ENCODE measurements at regions not wholly inside any gene's neighbourhood (a gene's known extent, or its start where the extent isn't known, plus 50 kb on each side); places are given as distances from the start of the nearest gene placed in this dataset.

DNA sequence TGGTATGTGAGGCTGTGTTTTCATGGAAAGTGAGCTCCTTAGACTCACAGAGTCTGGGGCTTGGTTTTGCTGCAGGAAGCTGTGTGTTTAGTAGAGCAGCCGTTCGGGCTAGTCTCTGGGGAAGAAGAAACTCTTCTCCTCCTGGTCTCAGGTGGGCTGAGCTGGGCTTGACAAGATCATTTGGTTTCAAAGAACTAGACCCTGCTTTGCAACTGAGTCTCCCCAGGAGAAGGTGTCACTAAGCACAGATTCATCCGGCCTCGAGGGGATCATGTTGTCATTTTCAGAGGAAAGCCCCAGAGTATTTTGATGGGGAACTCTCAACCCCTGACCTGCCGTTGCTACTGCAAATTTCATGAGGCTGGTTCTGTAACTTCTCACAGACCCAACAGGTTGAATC lies 188.5 kb downstream of the FAM43A start:
- WGBS = 84% methylated on average over 5 of the region's 5 CpGs
- H3K18ac ChIP-seq (ENCODE audit: low read depth in 1 of 2, low read length in 2 of 2) = no peak overlapping the region
- H2BK12ac ChIP-seq (ENCODE audit: low read length in 2 of 2) = no peak overlapping the region
- no peaks in the 10 kb centered on the region for H3K9me3 ChIP-seq (ENCODE audit: control insufficient read depth, low read length)
- no peak overlapping the region for H3K23ac ChIP-seq (ENCODE audit: low read length in 2 of 2)
- H4K8ac ChIP-seq (ENCODE audit: low read length) = no peak overlapping the region
- H2AFZ ChIP-seq (ENCODE audit: low read depth, low read length) = no peak overlapping the region
- H4K91ac ChIP-seq (ENCODE audit: low read length) = no peak overlapping the region
- H3K4me1 ChIP-seq (ENCODE audit: control insufficient read depth, insufficient read depth, low read depth, low read length) = peaks cover 11% of the 10 kb centered on the region
- H2BK15ac ChIP-seq (ENCODE audit: low read depth, poor library complexity, severe bottlenecking) = no peak overlapping the region
- no peak for DNase-seq
- H3K4me2 ChIP-seq (ENCODE audit: low read length, poor library complexity, severe bottlenecking) = no peak overlapping the region
- no peak overlapping the region for H2AK5ac ChIP-seq (ENCODE audit: low read length, severe bottlenecking)
- H3K9ac ChIP-seq (ENCODE audit: low read length) = no peak overlapping the region
- H3K4ac ChIP-seq (ENCODE audit: low read depth in 1 of 2, low read length in 2 of 2) = no peak overlapping the region
- no peak overlapping the region for H2BK5ac ChIP-seq (ENCODE audit: low read depth, low read length, poor library complexity, severe bottlenecking)
- H3K27me3 ChIP-seq (ENCODE audit: control insufficient read depth in 1 of 2, insufficient read depth in 1 of 2, low read length in 2 of 2) = peaks cover 0 to 24% of the 10 kb centered on the region in 2 experiments
- H3K27ac ChIP-seq (ENCODE audit: low read length, poor library complexity, severe bottlenecking) = no peak overlapping the region
- H3K4me3 ChIP-seq (ENCODE audit: insufficient read depth in 1 of 2, low read depth in 1 of 2, low read length in 2 of 2) = no peak overlapping the region
- H3K79me1 ChIP-seq (replicated peaks; ENCODE audit: low read length, poor library complexity, severe bottlenecking) = no peaks in the 10 kb centered on the region
- H3K36me3 ChIP-seq (ENCODE audit: control insufficient read depth in 1 of 2, insufficient read depth in 2 of 2, low read depth in 1 of 2, low read length in 2 of 2) = no peaks in the 10 kb centered on the region
- H2BK120ac ChIP-seq (ENCODE audit: low read depth, low read length) = no peak overlapping the region
- H3K14ac ChIP-seq (ENCODE audit: low read length in 2 of 2) = no peak overlapping the region

DNA sequence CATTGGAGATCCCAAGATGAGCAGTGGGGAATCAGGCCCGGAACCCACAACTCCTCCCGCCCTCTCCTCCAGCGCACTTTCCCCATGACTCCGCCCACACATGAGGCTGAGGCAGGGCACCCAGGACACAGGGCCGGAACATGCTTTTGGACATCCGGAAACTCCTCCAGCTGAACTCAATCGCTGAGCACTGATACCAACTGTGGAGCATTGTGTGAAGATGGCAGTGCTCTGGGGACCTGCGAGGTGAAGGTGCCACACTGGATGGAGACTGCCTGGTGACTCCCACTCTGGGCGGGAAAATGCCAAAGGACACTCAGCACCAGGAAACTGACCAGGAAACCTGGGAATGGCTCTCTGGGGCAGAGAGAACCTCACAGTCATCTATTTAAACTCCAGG lies 189.1 kb downstream of the FAM43A start:
- Histone ChIP-seq H4K91ac (ENCODE audit: low read length) (no peak overlapping the region), H3K9ac (ENCODE audit: low read length) (no peak overlapping the region), H3K4me3 (ENCODE audit: insufficient read depth in 1 of 2, low read depth in 1 of 2, low read length in 2 of 2) (no peak overlapping the region), H2BK12ac (ENCODE audit: low read length in 2 of 2) (no peak overlapping the region), H3K27ac (ENCODE audit: low read length, poor library complexity, severe bottlenecking) (no peak overlapping the region), H3K36me3 (ENCODE audit: control insufficient read depth in 1 of 2, insufficient read depth in 2 of 2, low read depth in 1 of 2, low read length in 2 of 2) (no peaks in the 10 kb centered on the region), H3K23ac (ENCODE audit: low read length in 2 of 2) (no peak overlapping the region), H3K27me3 (ENCODE audit: control insufficient read depth in 1 of 2, insufficient read depth in 1 of 2, low read length in 2 of 2) (peaks cover 0 to 24% of the 10 kb centered on the region in 2 experiments), H2AFZ (ENCODE audit: low read depth, low read length) (no peak overlapping the region), H4K8ac (ENCODE audit: low read length) (no peak overlapping the region), H3K4me2 (ENCODE audit: low read length, poor library complexity, severe bottlenecking) (no peak overlapping the region), H3K4me1 (ENCODE audit: control insufficient read depth, insufficient read depth, low read depth, low read length) (peaks cover 11% of the 10 kb centered on the region), H3K4ac (ENCODE audit: low read depth in 1 of 2, low read length in 2 of 2) (no peak overlapping the region), H3K18ac (ENCODE audit: low read depth in 1 of 2, low read length in 2 of 2) (no peak overlapping the region), H2BK15ac (ENCODE audit: low read depth, poor library complexity, severe bottlenecking) (no peak overlapping the region), H3K79me1 (replicated peaks; ENCODE audit: low read length, poor library complexity, severe bottlenecking) (no peaks in the 10 kb centered on the region), H2BK5ac (ENCODE audit: low read depth, low read length, poor library complexity, severe bottlenecking) (no peak overlapping the region), H2BK120ac (ENCODE audit: low read depth, low read length) (no peak overlapping the region), H2AK5ac (ENCODE audit: low read length, severe bottlenecking) (no peak overlapping the region), H3K9me3 (ENCODE audit: control insufficient read depth, low read length) (no peaks in the 10 kb centered on the region), H3K14ac (ENCODE audit: low read length in 2 of 2) (no peak overlapping the region)
- no peak for DNase-seq
- WGBS = 90% methylated on average over 9 of the region's 9 CpGs

DNA sequence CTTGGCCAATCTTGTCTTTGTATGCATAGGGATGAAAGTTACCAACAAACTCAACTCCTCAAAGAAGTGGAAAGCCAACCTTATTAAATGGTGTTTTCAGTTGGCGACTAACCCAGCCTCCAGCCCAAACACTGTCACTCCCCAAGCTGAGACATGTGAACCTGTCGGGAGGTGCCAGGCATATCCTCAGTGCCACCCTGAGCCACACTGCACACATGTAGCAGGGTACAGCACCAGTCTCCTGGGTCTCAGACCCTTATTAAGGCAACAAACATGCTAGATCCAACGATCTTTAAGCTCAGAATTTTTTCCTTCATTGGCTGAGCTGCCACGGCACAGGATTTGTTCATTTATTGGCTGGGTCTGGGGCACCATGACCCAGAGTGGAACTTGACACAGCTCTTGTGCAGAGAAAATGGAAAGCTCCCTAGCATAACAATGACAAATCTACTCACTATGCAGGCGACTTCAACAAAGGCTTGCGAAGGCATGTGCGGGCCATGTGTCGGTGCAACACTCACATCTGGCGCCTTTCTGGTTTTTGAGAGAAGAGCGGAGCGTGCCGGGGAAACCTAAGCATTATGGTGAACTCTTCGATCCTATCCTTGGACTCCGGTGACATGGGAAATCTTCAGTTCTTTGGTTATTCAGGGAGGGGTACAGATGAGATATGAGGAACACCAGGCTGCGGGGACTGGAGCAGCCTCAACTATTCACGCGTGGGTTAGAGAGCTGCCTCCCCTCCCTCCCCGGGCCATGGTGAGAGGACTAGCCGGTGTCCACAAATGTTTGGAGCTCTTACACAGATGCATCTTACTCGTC lies 190.1 kb downstream of the FAM43A start:
- no peaks in the 10 kb centered on the region for H3K9me3 ChIP-seq (ENCODE audit: control insufficient read depth, low read length)
- H3K9ac ChIP-seq (ENCODE audit: low read length) = no peak overlapping the region
- WGBS = 97% methylated on average over 20 of the region's 20 CpGs
- H4K8ac ChIP-seq (ENCODE audit: low read length) = no peak overlapping the region
- no peak overlapping the region for H2AFZ ChIP-seq (ENCODE audit: low read depth, low read length)
- no peak for DNase-seq
- no peaks in the 10 kb centered on the region for H3K79me1 ChIP-seq (replicated peaks; ENCODE audit: low read length, poor library complexity, severe bottlenecking)
- no peak overlapping the region for H2BK120ac ChIP-seq (ENCODE audit: low read depth, low read length)
- H2AK5ac ChIP-seq (ENCODE audit: low read length, severe bottlenecking) = no peak overlapping the region
- no peak overlapping the region for H3K4me3 ChIP-seq (ENCODE audit: insufficient read depth in 1 of 2, low read depth in 1 of 2, low read length in 2 of 2)
- H3K4me2 ChIP-seq (ENCODE audit: low read length, poor library complexity, severe bottlenecking) = no peak overlapping the region
- H2BK15ac ChIP-seq (ENCODE audit: low read depth, poor library complexity, severe bottlenecking) = no peak overlapping the region
- H2BK12ac ChIP-seq (ENCODE audit: low read length in 2 of 2) = no peak overlapping the region
- H2BK5ac ChIP-seq (ENCODE audit: low read depth, low read length, poor library complexity, severe bottlenecking) = no peak overlapping the region
- no peaks in the 10 kb centered on the region for H3K36me3 ChIP-seq (ENCODE audit: control insufficient read depth in 1 of 2, insufficient read depth in 2 of 2, low read depth in 1 of 2, low read length in 2 of 2)
- no peak overlapping the region for H3K4ac ChIP-seq (ENCODE audit: low read depth in 1 of 2, low read length in 2 of 2)
- H3K27ac ChIP-seq (ENCODE audit: low read length, poor library complexity, severe bottlenecking) = no peak overlapping the region
- no peak overlapping the region for H4K91ac ChIP-seq (ENCODE audit: low read length)
- no peak overlapping the region for H3K23ac ChIP-seq (ENCODE audit: low read length in 2 of 2)
- peaks cover 11% of the 10 kb centered on the region for H3K4me1 ChIP-seq (ENCODE audit: control insufficient read depth, insufficient read depth, low read depth, low read length)
- peaks cover 0 to 31% of the 10 kb centered on the region in 2 experiments for H3K27me3 ChIP-seq (ENCODE audit: control insufficient read depth in 1 of 2, insufficient read depth in 1 of 2, low read length in 2 of 2)
- H3K14ac ChIP-seq (ENCODE audit: low read length in 2 of 2) = no peak overlapping the region
- H3K18ac ChIP-seq (ENCODE audit: low read depth in 1 of 2, low read length in 2 of 2) = no peak overlapping the region

DNA sequence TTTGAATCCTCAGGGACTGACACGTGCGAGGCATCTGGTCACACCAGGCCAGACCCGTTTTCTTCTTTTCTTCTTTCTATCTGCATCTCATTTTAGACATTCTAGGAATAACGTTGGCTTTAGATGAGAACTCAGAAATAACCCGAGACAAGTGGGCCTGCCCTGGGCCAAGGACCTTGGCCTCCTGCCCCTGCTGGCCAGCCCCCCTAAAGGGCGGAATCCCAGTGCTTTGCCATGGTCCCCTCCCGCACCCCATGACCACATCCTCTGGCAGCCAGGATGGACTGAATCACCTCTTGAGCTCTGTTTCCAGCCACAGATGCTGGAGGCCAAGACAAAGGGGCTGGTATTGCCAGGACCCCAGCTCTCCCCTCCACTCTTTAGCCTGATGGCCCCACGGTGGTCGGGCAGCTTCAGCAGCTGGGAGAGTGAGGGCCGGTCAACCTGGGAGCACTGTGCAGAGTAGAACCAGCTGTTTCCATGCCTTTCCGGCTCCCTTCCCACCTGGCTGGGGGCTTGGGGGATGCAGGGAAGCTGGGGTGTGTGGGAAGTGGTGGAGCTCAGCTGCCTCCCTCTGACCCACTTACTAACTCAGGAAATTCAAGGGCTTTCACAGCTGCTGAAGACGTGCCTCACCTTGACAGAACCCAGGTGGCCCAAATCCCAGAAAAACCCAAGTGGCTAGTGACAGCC lies 190.9 kb downstream of the FAM43A start:
- Histone ChIP-seq H3K27me3 (ENCODE audit: control insufficient read depth in 1 of 2, insufficient read depth in 1 of 2, low read length in 2 of 2) (peaks cover 0 to 38% of the 10 kb centered on the region in 2 experiments), H3K27ac (ENCODE audit: low read length, poor library complexity, severe bottlenecking) (no peak overlapping the region), H2BK15ac (ENCODE audit: low read depth, poor library complexity, severe bottlenecking) (no peak overlapping the region), H3K4me2 (ENCODE audit: low read length, poor library complexity, severe bottlenecking) (no peak overlapping the region), H2AFZ (ENCODE audit: low read depth, low read length) (no peak overlapping the region), H2BK120ac (ENCODE audit: low read depth, low read length) (no peak overlapping the region), H3K36me3 (ENCODE audit: control insufficient read depth in 1 of 2, insufficient read depth in 2 of 2, low read depth in 1 of 2, low read length in 2 of 2) (no peaks in the 10 kb centered on the region), H2BK5ac (ENCODE audit: low read depth, low read length, poor library complexity, severe bottlenecking) (no peak overlapping the region), H3K9ac (ENCODE audit: low read length) (no peak overlapping the region), H3K4me3 (ENCODE audit: insufficient read depth in 1 of 2, low read depth in 1 of 2, low read length in 2 of 2) (peak overlapping the region in 1 of 2 experiments; percentile 38), H3K18ac (ENCODE audit: low read depth in 1 of 2, low read length in 2 of 2) (no peak overlapping the region), H2BK12ac (ENCODE audit: low read length in 2 of 2) (no peak overlapping the region), H2AK5ac (ENCODE audit: low read length, severe bottlenecking) (no peak overlapping the region), H3K9me3 (ENCODE audit: control insufficient read depth, low read length) (no peaks in the 10 kb centered on the region), H3K79me1 (replicated peaks; ENCODE audit: low read length, poor library complexity, severe bottlenecking) (no peaks in the 10 kb centered on the region), H4K91ac (ENCODE audit: low read length) (no peak overlapping the region), H4K8ac (ENCODE audit: low read length) (no peak overlapping the region), H3K14ac (ENCODE audit: low read length in 2 of 2) (no peak overlapping the region), H3K4me1 (ENCODE audit: control insufficient read depth, insufficient read depth, low read depth, low read length) (peaks cover 10% of the 10 kb centered on the region), H3K23ac (ENCODE audit: low read length in 2 of 2) (no peak overlapping the region), H3K4ac (ENCODE audit: low read depth in 1 of 2, low read length in 2 of 2) (no peak overlapping the region)
- DNase-seq = no peak
- WGBS = 93% methylated on average over 11 of the region's 12 CpGs

Measured in mesenchymal stem cell (in vitro differentiated cells and primary cell).